Fibroblast of skin of left quadriceps (primary cell): ENCODE measurements at regions not wholly inside any gene's neighbourhood (a gene's known extent, or its start where the extent isn't known, plus 50 kb on each side); places are given as distances from the start of the nearest gene placed in this dataset.
A peak's percentile ranks its signal among the peaks of the same experiment; 100 is the strongest.
"Not testable (repeated sequence)": the region's sequence is repeated elsewhere in the genome, so short reads cannot be mapped to it uniquely, and the experiment has no call there.

Source experiments
- DNase-seq, 2 experiments: peaks; one replicate each; pipeline ENCODE4 v3.0.0-alpha.2; 2013; ENCODE audit warnings: low read depth in 2 of 2

GRCh38 chr7:101743241-101743994 lies 74.0 kb upstream of the CUX1 start:
- peak; percentile 20 to 30 for DNase-seq

GRCh38 chr7:101743995-101744360 lies 73.4 kb upstream of the CUX1 start:
- no peak for DNase-seq

- DNase-seq, result no peak
Observed at GRCh38 chr7:101744588-101744987, 72.8 kb upstream of the CUX1 start.

- no peak for DNase-seq
Observed at GRCh38 chr7:101746314-101746713, 71.1 kb upstream of the CUX1 start.

GRCh38 chr7:101747053-101747878 lies 70.2 kb upstream of the CUX1 start:
- no peak for DNase-seq

GRCh38 chr7:101747879-101748345 lies 69.5 kb upstream of the CUX1 start:
- DNase-seq, result no peak

GRCh38 chr7:101749891-101750290 lies 67.5 kb upstream of the CUX1 start:
- no peak for DNase-seq

- DNase-seq, result no peak
Observed at GRCh38 chr7:101753316-101753715, 64.1 kb upstream of the CUX1 start.

- peak in 1 of 2 experiments; percentile 18 for DNase-seq
Observed at GRCh38 chr7:101754424-101755159, 62.8 kb upstream of the CUX1 start.

- no peak for DNase-seq
Observed at GRCh38 chr7:101757879-101758278, 59.5 kb upstream of the CUX1 start.

GRCh38 chr7:101758519-101758918 lies 58.9 kb upstream of the CUX1 start:
- not testable (repeated sequence) for DNase-seq

GRCh38 chr7:101764221-101764620 lies 53.2 kb upstream of the CUX1 start:
- no peak for DNase-seq

- DNase-seq, result no peak
Observed at GRCh38 chr7:101767544-101767943, 49.9 kb upstream of the CUX1 start.
